ENCODE measurements at regions not wholly inside any gene's neighbourhood (a gene's known extent, or its start where the extent isn't known, plus 50 kb on each side); places are given as distances from the start of the nearest gene placed in this dataset.

DNA sequence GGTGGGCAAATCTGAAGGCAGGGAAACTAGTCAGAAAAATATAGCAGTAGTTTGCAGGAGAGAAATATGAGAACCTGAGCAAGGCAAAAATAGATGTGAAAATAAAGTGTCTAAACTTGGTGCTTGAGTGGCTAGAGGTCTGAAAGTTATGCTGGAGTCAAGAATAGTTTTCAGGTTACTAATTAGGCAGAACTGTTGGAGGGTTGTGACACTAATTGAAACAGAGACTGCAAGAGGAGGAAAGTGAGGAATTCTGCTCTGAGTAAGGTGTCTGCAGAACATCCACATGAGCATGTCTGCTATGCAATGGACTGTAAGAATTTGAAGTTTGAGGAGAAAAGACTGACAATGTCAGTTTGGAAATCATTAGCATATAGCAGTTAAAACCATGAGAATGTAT is 444.0 kb upstream of the LRRTM1 start:
- no peak for DNase-seq (ENCODE audit: low read depth in 2 of 2)

DNA sequence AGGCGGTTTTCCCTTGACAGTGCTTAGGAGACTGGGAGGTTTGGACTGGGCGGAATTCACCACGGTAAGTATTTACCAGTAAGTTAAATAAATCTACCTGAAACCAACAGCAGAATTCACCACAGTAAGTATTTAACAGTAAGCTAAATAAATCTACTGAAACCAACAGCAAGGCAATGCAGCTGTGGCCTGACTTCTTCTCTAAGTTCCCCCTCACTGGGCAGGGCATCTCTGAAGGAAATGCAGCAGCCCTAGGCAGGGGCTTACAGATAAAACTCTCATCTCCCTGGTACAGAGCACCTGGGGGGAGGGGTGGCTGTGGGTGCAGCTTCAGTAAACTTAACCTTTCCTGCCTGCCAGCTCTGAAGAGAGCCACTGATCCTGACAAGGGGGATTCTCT is 432.5 kb upstream of the LRRTM1 start:
- DNase-seq (ENCODE audit: low read depth in 2 of 2), result no peak

DNA sequence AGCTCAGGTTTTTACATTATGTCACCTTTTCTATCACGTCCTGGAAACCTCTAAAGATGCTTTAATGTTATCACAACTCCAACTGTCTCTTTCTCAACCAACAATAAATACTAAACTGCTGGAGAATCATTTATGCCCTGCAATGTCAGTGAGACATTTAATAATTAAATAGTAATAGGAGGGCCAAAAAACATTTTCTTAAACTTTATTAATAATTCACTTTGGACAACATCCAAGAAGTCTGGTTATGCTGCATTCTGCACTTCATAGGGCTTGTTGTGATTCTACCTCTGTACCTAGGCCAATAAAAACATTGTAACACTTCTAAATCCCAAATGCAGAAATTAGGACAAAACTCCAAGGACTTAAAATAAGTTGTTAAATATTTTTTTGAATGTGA is 420.4 kb upstream of the LRRTM1 start:
- no peak for DNase-seq (ENCODE audit: low read depth in 2 of 2)

DNA sequence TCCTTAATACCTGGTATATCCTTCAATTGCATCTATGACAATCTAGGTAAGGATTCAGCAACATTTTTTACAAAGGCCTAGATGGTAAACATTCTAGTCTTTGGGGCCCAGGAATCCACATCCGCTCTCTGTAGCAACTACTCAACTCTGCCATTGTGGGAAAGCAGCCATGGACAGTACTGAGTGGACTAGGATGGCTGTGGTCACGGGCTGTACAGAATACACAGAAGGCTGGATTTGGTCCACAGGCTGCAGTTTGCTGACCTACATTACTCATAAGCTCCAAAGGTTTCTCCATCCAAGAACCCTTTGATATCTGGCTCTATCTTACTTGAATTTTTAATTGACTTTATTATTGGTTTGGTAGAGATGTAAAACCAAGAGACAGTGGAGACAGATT is 418.3 kb upstream of the LRRTM1 start:
- DNase-seq (ENCODE audit: low read depth in 2 of 2), result no peak

DNA sequence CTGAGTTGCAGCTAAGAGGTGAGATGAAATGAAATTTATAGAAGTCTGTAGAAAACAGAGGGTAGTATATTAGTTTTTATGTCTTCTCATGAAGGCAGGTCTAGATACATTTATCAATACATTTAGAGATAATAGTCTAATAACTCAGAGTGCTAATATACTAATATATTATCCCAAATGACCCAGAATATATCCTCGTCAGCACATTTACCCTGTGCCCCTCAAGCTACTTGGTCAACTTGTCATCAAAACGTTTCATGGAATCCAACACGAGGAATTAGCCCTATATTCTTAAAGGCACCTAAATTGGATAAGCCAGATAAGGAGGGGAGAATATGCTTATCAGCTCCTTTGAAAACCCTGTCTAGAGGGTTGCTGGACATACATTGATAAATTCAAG is 415.1 kb upstream of the LRRTM1 start:
- DNase-seq (ENCODE audit: low read depth in 2 of 2), result no peak

DNA sequence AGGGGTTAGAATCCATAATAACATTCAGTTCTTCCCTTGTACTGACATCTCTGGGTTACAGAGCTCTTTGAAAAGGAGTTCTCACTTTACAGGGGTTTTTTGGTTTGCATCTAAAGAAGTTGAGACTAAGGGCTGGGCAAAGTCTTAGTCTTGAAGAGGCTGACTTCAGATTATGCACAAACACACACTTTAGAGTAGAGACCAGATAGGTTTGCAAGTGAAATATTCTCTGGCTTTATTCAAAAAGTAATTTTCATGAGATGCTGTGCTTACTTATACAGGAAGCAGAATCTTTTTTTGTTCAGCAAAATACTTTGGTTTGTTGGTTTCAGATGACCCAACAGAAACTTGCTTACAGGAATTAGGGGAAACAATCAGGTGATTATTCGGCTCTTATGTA is 410.9 kb upstream of the LRRTM1 start:
- DNase-seq (ENCODE audit: low read depth in 2 of 2), result no peak

DNA sequence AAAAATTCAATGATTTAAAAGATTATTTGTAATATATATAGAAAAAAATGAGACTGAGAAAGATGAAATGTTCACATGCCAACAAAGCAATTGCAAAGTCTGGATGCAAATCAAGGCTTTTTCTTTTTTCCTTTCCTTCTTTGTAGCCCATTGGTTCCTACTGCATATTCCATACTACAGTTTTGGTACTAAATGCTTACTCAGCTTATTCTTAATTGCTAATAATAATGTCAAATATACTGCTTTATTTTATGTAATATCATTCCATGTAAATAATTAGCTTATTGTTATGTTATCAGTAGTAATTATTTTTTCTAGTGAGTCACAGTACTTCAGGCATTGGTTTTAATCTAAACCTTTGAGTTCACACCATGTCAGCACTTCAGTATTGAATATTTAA is 407.4 kb upstream of the LRRTM1 start:
- DNase-seq (ENCODE audit: low read depth in 2 of 2), result no peak

DNA sequence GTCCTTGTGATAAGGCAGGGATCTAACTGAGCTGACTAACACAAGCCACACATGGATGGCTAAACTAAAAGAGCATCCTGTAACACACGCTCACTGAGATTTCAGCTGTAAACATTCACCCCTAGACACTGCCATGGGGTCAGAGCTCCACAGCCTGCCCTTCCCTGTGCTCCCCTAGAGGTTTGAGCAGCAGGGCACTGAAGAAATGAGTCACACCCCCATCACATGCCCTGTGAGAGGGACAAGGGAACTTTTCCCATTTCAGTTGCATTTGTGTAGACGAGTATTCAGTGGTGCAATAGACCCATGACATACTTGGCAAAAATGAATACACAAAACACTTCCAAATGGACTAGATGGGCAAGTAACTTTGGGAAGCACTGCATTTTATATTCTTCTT is 402.4 kb upstream of the LRRTM1 start:
- DNase-seq (ENCODE audit: low read depth in 2 of 2), result no peak

DNA sequence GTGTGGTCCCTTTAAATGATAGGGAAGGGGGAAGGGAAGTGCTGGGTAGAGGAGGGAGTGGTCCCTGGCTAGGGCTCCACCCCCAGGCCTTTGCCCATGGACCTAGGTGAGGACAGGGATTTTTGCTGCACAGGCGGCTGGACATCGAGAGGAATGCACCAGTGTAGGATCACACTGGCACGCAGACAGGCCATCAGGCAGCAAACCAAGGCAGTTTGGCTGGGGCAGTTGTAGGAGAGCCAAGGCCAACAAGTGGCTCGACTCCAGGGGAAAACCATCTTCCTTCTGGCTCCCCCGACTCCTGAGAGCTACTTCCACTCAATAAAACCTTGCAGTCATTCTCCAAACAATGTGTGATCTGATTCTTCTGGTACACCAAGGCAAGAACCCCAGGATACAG is 402.0 kb upstream of the LRRTM1 start:
- no peak for DNase-seq (ENCODE audit: low read depth in 2 of 2)

DNA sequence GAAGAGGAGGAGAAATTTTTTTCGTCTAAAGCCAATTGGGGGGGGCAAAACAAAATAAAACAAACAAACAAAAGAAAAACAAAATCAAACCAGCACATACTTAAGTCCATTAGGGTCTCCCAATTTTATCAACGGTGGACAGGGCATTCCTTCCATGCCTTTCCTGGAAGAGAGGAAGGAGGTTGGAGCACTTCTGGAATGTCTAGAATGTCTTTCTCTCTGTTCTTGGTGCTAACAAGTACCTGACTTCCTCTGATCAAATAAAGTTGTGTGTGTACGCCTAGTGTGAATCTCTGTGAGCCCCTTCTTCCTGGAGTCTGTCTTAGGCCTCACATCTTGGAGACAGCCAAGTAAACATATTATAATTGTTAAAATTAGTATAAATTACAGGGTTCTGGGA is 399.0 kb upstream of the LRRTM1 start:
- no peak for DNase-seq (ENCODE audit: low read depth in 2 of 2)

DNA sequence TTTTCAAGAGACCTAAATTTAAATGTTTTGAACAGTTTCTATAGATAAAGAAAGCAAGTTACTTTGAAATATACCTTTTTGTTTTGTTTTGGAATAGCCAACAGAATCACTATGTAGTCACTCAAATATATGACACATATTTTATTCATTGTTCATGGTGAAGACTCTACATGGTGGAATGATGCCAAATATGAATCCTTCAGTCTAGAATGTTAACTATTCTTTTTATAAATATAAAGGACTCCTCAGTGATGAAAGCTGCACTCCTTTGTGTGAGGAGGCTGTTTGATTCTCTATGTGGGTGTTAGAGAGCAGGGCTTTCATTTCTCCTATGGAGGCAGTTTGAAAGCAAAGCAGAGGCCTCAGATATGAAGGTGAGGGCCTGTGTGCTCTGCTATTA is 396.4 kb upstream of the LRRTM1 start:
- no peak for DNase-seq (ENCODE audit: low read depth in 2 of 2)
